NCI-H2227 treated with DMSO at 0.1 percent for 48 hours (cell line): ENCODE measurements at regions not wholly inside any gene's neighbourhood (a gene's known extent, or its start where the extent isn't known, plus 50 kb on each side); places are given as distances from the start of the nearest gene placed in this dataset.

Experiments used
- DNase-seq: peaks from one replicate; lab custom pipeline; 2025; lab: John Stamatoyannopoulos, UW

DNA sequence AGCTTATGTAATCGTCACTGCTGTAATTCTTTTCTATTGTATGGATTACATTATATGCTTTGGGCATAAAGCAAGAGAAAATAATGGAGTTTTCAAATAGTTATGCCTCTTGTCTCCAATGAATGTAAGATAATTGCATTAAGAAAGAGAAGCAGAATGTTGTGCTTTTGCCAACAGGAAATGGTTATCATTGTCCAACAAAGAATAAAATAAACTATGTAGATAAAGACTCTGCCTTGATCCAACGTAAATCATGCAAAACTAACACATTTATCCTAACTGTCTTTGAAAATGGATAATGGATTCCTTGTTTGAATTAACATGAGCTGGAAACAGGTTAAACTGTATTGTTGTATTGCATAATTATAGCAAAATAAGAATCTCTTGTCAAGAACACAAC lies 1709.0 kb downstream of the PCDH7 start:
- DNase-seq, result no peak

DNA sequence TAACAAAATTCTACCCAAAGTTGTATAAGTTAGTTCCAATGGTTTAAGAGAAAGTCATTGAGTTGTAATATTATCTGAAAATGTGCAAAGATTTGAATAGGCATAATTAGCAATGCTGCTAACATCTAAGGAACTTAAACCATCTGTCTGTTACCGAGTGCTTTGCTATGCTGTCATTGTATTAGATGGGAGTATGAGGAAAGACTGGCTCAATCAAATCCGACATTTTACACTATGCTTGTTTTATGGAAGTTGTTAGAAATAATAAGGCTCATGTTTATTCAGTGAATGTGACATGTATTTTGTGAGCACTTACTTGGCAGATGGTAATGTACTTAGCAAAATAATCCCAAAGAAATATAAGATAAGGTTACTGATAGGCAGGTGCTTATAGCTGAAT lies 1715.1 kb downstream of the PCDH7 start:
- no peak for DNase-seq

DNA sequence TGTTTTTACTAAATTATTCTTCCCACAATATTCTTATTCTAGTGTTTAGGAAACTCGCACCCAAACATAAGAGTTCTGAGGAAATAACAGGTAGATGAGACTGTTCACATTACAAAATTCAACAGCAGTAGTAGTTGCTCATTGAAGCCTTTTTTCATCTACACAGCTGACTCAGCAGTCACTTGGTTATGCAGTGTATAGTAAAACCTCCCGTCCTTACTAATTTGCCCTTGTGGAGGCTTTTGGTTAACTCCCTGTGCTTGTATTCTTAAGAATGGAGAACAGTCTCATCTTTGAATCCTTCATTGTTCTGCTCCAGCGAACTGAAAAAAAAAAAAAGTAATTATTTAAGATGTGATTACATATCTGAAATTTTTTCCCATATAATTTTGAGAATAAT lies 1716.6 kb downstream of the PCDH7 start:
- DNase-seq, result no peak

DNA sequence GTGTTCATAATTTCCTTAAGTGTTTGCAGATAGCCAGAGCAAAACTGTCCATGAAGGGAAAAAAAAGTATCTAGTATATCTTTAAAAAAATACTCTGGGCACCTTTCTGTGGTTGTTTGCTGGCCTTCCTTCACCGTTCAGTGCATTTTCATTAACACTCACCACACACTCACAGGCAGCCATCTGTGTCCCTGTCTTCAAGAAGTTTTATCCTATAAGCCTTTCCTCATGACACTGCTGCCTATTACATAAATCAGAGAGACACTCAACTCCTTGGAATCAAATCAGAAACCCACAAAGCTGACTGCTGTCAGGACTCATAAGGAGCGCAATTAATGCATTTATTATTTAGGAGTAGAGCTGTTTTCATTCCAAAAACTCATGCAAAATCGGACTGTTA lies 1720.2 kb downstream of the PCDH7 start:
- no peak for DNase-seq

DNA sequence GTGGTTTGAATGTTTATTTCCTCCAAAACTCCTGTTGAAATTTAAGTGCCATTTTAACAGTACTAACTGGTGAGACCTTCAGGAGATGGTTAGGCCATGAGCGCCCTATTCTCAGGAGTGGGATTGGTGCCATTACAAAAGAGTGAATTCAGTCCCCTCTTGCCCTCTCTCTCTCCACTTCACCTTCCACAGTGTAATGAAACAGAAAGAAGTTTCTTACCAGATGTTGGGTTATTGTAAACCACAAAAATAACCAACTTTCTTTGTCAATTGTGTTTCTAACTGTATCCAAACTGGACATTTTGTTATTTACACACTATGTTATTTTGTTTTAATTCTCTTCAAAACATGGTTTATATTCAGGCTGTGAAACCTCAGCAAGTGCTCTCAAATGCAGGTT lies 1734.3 kb downstream of the PCDH7 start:
- no peak for DNase-seq

DNA sequence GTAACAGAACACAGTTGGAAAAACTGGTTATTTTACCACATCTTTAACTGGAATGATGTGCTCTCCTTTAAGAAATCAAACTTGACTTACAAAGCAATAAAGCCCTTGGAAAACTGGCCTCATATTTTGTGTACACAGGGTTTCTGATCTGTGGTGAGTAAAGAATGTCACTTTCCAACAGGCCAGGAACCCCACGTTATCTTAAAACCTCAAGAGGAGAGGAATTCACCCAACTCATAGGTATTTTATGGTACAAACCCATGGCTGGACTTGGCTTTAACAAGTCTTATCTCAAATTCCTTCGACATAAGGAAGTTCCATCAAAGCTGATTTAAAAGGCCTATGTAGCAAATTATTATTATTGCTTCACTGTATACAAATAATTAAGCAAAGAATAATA lies 1735.1 kb downstream of the PCDH7 start:
- DNase-seq, result no peak

DNA sequence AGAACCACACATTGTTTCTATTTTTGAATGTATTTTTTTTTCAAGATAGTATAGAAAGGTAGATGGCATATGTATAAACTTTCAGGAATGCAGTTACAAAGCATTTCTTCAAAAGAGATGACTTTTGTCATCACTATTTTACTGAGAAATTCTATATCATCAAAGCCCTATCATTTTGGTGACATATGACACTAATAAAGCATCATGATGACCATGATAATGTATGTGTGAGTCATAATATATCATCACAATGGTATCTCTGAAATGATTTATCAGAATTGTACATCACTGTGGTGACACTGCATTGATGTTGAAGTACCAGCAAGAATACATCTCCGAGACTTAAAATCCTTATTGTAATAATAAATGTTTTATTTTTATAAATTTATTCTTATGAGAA lies 1740.8 kb downstream of the PCDH7 start:
- no peak for DNase-seq

DNA sequence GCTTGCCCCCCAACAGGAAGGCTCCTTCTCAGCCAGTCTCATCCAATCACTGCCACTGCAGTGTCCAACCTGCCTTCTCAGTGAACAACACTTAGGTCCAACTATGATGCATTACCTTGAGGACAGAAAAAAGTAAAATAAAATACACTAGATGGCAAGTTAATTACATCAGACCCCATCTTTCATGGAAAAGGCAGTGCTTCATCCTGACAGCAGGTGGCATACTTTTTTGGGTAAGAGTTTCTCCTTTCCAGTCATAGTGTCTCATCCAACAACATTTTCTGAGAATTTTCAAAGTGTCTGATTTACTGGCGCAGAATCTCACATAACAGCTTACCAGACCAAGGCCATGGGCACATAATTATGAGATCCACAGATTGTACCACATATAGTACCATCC lies 1742.8 kb downstream of the PCDH7 start:
- no peak for DNase-seq

DNA sequence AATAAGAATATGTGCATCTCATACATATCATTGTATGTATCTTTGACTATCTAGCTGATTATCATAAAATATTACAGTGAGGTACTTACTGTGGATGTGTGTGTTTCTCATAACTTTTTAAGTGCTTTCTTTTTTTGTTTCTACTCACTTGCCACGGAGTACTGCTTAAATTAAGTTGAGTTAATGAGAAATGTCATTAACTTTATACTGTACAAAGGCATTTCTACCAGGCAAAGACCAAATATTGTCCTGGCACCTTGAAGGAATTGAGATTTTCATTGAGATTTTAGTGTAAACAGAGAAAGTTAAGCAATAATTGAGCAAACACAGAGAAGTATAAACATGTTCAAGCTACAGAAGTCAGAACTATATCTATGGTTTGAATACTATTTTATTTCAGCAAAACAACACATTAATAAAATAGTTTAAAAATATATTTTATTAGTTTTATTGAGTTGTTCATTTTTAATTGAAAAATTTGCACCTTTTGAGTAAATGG lies 1750.0 kb downstream of the PCDH7 start:
- no peak for DNase-seq

DNA sequence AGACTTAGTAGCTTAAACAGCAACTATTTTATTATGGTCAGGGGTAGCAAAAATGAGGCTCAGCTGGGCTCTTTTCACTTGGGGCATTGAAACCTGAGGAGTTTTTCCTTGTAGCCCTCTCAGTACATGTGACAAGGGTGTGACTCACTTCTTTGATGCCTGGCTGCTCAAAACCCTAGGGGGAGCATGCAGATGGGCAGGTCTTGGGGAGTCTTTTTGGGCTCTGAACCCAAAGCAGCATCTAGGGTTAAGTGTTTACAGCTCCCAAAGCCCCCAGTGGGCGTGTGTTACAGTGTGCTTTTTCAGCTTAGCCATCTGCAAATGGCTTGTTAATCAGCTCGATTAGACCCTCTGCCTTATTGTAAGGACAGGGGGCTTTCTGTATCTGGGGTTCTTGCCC lies 1752.7 kb downstream of the PCDH7 start:
- no peak for DNase-seq

DNA sequence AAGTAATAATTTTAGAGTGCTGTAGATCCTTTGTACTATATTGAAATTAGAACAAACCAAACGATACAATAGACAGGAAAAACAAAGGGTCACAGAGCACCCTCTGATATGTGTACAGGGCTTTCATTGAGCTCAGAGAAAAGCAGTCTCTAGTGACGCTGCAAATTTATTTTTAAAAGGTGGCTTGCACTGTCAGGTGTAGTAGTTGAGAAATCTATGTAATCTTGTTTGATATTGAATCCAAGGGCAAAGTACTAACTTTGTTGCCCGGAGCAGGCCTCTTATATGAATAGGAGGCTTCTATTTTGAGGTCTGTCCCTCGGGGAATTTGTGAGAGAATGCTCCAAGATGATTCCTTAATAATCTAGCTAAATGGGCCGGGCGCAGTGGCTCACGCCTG lies 1755.5 kb downstream of the PCDH7 start:
- no peak for DNase-seq

DNA sequence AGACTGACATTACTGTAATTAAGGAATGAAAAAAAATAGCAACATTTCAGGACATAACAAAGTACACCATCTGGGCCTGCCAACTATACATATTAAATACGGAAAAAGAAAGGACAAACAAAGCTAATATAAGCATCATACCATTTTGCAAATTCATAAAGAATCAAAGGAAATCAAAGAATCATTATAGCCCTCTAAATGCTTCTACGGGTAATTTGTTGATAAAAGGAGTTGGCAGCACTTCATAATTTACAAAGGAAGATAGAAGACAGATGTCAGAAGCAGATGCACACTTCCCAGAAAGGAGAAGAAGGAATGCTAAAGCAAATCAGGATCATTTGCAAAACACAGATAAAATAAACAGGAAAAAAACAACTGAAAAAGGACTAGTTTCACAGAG lies 1757.3 kb downstream of the PCDH7 start:
- no peak for DNase-seq

DNA sequence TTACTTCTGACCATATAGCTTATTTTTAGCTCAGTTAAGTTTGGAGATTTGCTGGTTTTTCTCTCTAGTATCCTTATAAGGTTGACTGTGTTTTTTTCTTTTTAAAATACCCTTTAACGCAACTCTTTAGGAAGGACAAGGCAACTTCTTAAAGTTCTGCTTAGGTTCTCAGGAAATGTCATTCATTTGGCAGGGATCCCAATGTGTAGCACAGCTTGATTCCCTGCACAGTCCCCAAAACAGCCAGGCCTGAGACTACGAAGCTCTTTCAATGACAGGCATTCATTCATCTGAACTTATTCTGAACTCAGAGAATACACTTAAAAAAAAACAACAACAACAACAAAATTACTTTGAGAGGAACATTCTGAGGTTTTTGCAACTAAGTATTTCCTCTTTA lies 1765.8 kb downstream of the PCDH7 start:
- no peak for DNase-seq

DNA sequence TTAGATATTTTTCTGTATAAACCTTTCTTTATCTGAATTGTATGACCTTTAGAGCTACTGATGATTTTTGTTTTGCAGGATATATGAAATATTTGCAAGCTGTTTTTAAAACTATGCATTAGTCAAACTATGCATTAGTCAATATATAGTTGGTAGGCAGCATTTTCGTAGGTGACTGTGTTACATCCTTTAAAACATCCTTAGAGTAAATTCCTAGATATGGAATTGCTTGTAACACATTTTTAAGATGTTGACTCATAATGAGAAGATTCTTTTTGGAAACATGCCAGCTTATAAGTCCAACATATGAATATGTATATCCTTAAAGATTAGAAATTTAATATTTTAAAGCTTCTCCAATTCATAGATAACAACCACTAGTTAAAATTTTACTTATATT lies 1768.5 kb downstream of the PCDH7 start:
- DNase-seq, result no peak

DNA sequence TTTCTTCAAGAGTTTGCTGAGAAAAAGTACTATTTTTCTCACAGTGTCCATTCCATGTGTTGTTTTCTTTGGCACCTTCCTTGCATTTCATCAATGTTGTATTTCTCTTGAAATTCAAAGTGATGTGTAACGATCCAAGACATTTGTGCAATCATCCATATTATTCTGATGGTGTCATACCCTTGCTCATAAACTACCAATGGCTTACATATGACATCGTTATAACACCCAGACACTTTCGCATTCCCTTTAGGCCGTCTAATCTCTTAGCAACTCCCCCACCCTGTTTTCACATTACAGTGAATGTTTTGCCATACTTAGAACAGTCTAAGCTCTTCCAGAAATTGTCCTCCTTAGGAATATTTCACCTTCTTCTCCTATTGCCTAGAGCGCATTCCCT lies 1779.0 kb downstream of the PCDH7 start:
- no peak for DNase-seq

DNA sequence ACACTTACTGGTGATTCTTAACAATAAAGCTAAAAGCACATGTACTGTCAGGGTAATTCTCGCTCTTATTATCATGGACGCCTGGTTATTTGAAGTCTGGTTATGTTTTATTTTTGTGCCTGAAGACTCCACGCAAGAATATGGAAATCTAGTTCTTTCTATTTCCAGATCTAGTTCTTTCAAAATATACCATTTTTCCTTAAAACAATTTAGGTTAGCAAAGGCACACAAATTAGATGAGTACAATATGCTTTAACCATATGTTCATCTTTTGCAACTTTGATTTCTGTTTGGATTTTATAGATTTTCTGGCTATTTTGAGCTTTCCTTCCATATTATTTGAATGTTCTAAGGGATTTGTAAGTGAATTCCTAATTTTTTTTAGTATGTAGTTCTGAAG lies 1783.1 kb downstream of the PCDH7 start:
- no peak for DNase-seq

DNA sequence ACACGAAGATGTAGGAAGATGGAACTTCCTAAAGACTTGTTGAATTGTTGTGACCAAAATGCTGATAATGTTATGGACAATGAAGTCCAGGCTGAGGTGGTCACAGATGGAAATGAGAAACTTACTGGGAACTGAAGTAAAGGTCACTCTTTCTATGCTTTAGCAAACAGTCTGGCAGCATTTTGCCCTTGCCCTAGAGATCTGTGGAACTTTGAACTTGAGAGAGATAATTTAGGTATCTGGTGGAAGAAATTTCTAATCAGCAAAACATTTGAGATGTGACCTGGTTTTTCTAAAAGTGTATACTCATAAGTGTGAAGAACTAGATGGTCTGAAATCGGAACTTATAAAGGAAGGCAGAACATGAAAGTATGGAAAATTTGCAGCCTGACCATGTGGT lies 1785.9 kb downstream of the PCDH7 start:
- no peak for DNase-seq

DNA sequence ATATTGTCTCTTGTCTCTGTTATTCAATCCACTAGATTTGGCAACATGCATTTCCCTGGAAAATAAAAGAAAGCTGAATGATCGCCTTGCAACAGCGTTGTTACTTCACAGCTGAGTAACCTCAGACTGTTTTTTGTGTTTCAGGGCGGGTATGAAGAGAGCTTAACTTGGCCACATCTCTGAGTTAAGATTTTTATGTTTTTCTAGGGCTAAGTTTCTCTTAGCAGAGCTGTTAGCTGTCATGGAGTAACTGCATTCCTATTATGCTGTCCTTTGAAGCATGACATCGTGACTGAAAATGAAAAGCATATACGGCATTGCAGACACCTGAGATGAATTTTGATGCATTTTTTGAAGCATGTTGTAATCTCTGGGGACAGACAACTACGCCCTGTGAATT lies 1798.9 kb downstream of the PCDH7 start:
- DNase-seq, result no peak

DNA sequence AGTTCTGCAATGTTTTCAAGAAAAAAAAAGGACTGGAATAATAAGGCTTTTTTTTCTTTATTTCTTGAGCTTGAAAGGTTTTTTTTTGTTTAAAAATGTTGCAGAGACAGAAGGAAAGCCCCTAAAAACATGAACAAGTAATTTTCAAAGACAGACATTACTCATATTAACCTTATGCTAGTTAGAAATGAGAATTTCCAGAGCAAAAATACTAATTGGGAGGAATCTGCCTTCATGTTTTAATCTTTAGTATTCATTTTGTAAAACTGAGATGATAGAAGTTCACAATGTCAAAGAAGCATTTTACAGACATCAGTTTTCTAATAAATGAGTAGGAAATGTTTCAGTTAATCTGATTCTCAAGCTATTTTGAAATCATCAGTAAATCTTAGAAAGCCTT lies 1805.3 kb downstream of the PCDH7 start:
- no peak for DNase-seq

DNA sequence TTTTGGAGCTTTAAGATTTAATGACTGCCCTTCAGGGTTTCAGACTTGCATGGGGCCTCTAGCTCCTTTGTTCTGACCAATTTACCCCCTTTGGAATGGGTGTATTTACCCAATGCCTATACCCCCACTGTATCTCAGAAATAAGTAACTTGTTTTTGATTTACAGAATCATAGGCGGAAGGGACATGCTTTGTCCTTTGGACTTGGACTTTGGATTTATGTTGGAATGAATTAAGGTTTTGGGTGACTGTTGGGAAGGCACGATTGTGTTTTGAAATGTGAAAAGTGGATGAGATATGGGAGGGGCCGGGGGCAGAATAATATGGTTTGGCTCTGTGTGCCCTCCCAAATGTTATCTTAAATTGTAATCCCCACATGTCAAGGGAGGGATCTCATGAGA lies 1824.7 kb downstream of the PCDH7 start:
- no peak for DNase-seq

DNA sequence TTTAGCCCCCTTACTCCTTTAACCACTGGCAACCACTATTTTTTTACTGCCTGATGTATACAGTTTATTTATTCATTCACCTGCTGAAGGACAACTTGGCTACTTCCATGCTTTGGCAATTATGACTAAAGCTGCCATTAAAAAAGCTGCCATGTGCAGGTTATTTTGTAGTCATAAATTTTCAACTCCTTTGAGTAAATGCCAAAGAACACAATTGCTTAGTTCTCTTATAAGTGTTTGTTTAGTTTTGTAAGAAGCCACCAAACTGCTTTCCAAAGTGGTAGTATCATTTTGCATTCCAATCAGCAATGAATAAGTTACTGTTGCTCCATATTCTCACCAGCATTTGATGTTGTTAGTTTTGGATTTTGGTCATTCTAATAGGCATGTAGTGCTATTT lies 1831.8 kb downstream of the PCDH7 start:
- DNase-seq, result no peak

DNA sequence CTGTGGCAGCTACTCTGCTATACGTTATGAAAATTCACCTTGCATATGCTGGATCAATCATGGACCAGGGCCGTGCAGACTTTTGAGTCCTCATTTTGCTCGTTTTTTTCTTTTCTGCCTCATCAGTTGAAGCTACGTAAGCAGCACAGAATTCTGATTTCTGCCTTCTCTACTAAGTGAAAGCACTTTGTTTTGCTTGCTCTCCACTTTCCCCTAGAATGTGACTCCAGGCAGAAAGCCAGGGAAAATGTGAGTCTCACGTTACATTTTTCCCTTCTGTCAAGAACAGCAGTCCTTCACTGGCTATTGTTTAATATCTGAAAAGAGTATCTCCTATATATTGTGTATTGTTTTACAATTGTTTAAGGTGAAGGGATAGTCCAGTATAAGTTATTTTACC lies 1840.1 kb downstream of the PCDH7 start:
- DNase-seq, result no peak

DNA sequence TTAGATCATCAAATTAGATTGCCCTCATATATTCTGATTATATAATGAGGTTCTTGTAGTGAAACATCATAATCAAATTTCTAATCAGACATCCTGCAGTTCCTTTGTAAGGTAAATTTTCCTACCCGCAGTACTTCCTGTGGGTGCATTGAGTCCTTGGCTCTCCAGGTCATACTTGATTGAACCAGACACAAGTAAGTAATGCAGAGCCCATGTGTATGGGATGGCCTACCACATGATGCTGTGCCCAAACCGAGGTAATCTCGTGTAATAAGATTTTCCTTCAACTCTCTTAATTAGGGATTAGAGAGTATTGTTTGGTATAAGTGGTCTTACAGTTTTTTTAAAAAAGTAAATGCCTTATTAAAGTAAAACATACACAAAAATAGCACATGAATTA lies 1841.8 kb downstream of the PCDH7 start:
- DNase-seq, result no peak

DNA sequence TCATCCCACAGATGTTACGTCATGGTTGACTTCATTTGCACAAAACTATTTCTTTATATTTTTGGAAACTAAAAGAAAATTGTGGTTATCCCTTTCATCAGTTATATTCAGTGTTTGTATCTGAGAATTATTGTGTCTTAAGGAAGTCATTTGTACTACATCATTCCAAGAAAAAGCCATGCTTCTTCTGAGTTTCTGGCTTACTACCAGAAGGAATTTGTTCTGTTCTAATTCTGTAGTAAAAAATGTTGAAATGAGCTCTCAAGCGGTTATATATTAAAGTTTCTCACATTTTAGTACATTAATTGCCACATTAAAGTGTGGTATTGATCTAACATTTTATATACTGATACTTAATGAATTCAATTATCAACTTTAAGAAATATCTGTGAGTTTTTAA lies 1844.5 kb downstream of the PCDH7 start:
- DNase-seq, result no peak

DNA sequence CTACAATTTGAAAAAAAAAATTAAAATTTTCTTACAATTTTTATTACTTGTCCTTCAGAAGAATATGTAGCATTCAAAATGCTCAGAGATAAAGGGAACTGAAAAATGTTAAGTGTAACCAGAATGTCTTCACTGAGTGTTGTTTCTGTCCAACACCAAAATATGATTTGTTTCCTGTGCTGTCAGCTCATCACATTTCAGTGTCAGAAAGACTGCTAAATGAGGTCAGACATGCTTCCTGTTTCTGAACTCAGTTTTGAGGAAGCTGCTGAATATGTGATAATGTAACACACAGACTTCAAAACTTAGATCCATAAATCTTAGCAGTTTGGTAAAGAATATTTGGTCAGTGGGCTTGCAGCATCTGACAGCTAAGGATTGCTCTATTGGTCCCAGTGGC lies 1849.7 kb downstream of the PCDH7 start:
- DNase-seq, result no peak
